ENCODE measurements at regions not wholly inside any gene's neighbourhood (a gene's known extent, or its start where the extent isn't known, plus 50 kb on each side); places are given as distances from the start of the nearest gene placed in this dataset.

DNA sequence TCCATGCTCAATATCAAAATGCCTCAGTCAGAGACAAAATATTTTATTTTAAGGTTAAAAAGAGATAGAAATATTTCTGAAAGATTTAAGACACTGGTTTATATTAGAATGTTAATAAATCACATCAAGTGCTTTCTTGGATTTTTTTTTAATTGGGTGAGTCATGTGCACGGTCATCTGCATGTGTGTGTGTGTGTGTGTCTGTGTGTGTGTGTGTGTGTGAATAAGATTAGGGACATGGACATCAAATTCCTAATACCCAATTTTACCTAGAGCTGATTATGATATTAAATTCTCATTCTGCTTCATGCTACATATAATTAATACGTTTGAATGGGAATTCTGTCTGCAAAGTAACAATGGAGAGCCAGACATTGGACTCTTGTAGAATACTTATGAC lies 122.9 kb downstream of the BASP1 start:
- DNase-seq: peak; percentile 21
- dilution Hi-C loops (cut with HindIII; ENCODE audit: low sequenced_read_pairs, unreplicated experiment): no loop called here
- WGBS, 2 experiments (ENCODE audit: extremely low coverage in 2 of 2, insufficient read length in 1 of 2): no CpG with 5 or more reads among the region's 2 CpGs

More for the DNA sequence above, 122.9 kb downstream of the BASP1 start:
- no peak overlapping the region for H2BK5ac ChIP-seq (ENCODE audit: low read depth, low read length, poor library complexity, severe bottlenecking)
- H3K79me1 ChIP-seq (ENCODE audit: low read depth in 1 of 2, low read length in 2 of 2): no peaks in the 10 kb centered on the region
- no peak overlapping the region for H2BK20ac ChIP-seq (ENCODE audit: low read depth, low read length)
- H2AK5ac ChIP-seq (ENCODE audit: low read depth, low read length): no peak overlapping the region
- H3K4me2 ChIP-seq (ENCODE audit: low read depth, low read length): no peak overlapping the region
- no peak overlapping the region for H4K91ac ChIP-seq (ENCODE audit: insufficient read depth, low read depth, low read length)
- no peak overlapping the region for H2BK15ac ChIP-seq (ENCODE audit: low read depth, low read length)
- ATAC-seq (ENCODE audit: low read depth): no peak; the same call in 1 of the 2 replicates
- H3K14ac ChIP-seq (replicated peaks; ENCODE audit: low read depth, low read length): no peak overlapping the region
- in situ Hi-C loops (cut with MboI; ENCODE audit: low sequenced_read_pairs): no loop called here
- H3K4ac ChIP-seq (ENCODE audit: low read depth, low read length): no peak overlapping the region
- no peak overlapping the region for H3K56ac ChIP-seq (ENCODE audit: extremely low read depth, insufficient read depth, low read length)
- no peak overlapping the region for H3K23ac ChIP-seq (ENCODE audit: low read depth, low read length)
- no peak overlapping the region for H2BK120ac ChIP-seq (ENCODE audit: low read depth, low read length)
- BruUV-seq (replicated peaks): no TSS peak
- no peak overlapping the region for H3K18ac ChIP-seq (ENCODE audit: low read depth, low read length)
- H3K4me3 ChIP-seq (ENCODE audit: insufficient read depth, low read depth, low read length): no peak overlapping the region
- no peaks in the 10 kb centered on the region for H3K27me3 ChIP-seq (ENCODE audit: control insufficient read depth, insufficient read depth, low read length)
- CTCF ChIA-PET: no interaction called here
- TF ChIP-seq BHLHE40 (IDR thresholded peaks at IDR 0.05; ENCODE audit: low read depth, low read length): peak; percentile 58; the same call in 1 of the 2 replicates
- TF ChIP-seq FOS (IDR thresholded peaks at IDR 0.05; ENCODE audit: low read depth, low read length): peak; percentile 37; the same call in 1 of the 2 replicates
- no peak for TF ChIP-seq POLR2A (IDR thresholded peaks at IDR 0.05; ENCODE audit: low read depth, low read length)
- no peak for TF ChIP-seq MAFK (IDR thresholded peaks at IDR 0.05; ENCODE audit: low read depth, low read length)
- TF ChIP-seq RFX5 (IDR thresholded peaks at IDR 0.05; ENCODE audit: low read depth, low read length): no peak
- no peak for TF ChIP-seq RAD21 (IDR thresholded peaks at IDR 0.05; ENCODE audit: low read length)
- no peak for TF ChIP-seq RCOR1 (IDR thresholded peaks at IDR 0.05; ENCODE audit: insufficient replicate concordance, low read length)
- POLR2A ChIA-PET (ENCODE audit: unreplicated experiment): no interaction called here
- H4K8ac ChIP-seq (ENCODE audit: low read depth in 2 of 2, low read length in 2 of 2): no peak overlapping the region
- intact Hi-C loops (cut with micrococcal nuclease): no loop called here
- no peaks in the 10 kb centered on the region for H4K20me1 ChIP-seq (ENCODE audit: insufficient read depth, low read length)
- no peak overlapping the region for H2AFZ ChIP-seq (replicated peaks; ENCODE audit: low read length, poor library complexity)
- H3K36me3 ChIP-seq (ENCODE audit: control insufficient read depth, insufficient read depth, low read length): no peaks in the 10 kb centered on the region
- no peak overlapping the region for H2AK9ac ChIP-seq (replicated peaks; ENCODE audit: low read depth, low read length, poor library complexity)
- H3K4me1 ChIP-seq (ENCODE audit: control insufficient read depth, insufficient read depth, low read length): peaks cover 5% of the 10 kb centered on the region; the same call in 1 of the 2 replicates
- no peak overlapping the region for H4K5ac ChIP-seq (ENCODE audit: low read depth, low read length)
- peaks cover 7% of the 10 kb centered on the region for H3K9me3 ChIP-seq (ENCODE audit: control insufficient read depth, insufficient read depth, low read length)
- H3K9me1 ChIP-seq (ENCODE audit: insufficient read depth, low read length): 0 out of 2 replicates have a peak, but pooled peaks cover 2% of the 10 kb centered on the region
- H3K9ac ChIP-seq (ENCODE audit: low read depth, low read length): no peak overlapping the region
- H3K27ac ChIP-seq (ENCODE audit: insufficient read depth, low read length): no peak overlapping the region

All from IMR-90 (cell line).